ENCODE measurements at regions not wholly inside any gene's neighbourhood (a gene's known extent, or its start where the extent isn't known, plus 50 kb on each side); places are given as distances from the start of the nearest gene placed in this dataset.

- Histone ChIP-seq H4K91ac (ENCODE audit: insufficient read length, low read depth, low read length) (no peak overlapping the region), H3K18ac (ENCODE audit: insufficient read length, low read depth, low read length) (no peak overlapping the region), H3T11ph (ENCODE audit: low read length) (no peak overlapping the region), H2BK20ac (ENCODE audit: low read depth, low read length, poor library complexity, severe bottlenecking) (no peak overlapping the region), H4K20me1 (ENCODE audit: control insufficient read depth, insufficient read depth, insufficient read length) (no peaks in the 10 kb centered on the region), H2BK15ac (ENCODE audit: low read depth, low read length) (no peak overlapping the region), H2BK120ac (ENCODE audit: low read depth, low read length, poor library complexity, severe bottlenecking) (no peak overlapping the region), H2AFZ (ENCODE audit: low read length) (no peak overlapping the region), H3K4me2 (ENCODE audit: insufficient read depth, insufficient read length, low read length) (no peak overlapping the region), H3K4ac (ENCODE audit: low read depth, low read length) (no peak overlapping the region), H3K4me1 (ENCODE audit: insufficient read depth, low read length) (no peaks in the 10 kb centered on the region), H3K79me2 (ENCODE audit: insufficient read depth, low read length) (no peaks in the 10 kb centered on the region), H3K23me2 (ENCODE audit: insufficient read length, low read depth, low read length, poor library complexity, severe bottlenecking) (no peaks in the 10 kb centered on the region), H3K9ac (ENCODE audit: extremely low read depth, insufficient read length, low read length) (no peak overlapping the region), H3K23ac (ENCODE audit: insufficient read length, low read depth, low read length) (no peak overlapping the region), H3K14ac (ENCODE audit: insufficient read depth, low read length) (no peak overlapping the region), H3K9me3 (ENCODE audit: control insufficient read depth, low read depth, low read length) (no peaks in the 10 kb centered on the region), H2BK5ac (ENCODE audit: insufficient read length, low read length) (no peak overlapping the region), H4K5ac (ENCODE audit: insufficient read length, low read depth, low read length) (no peak overlapping the region), H4K8ac (replicated peaks; ENCODE audit: insufficient read length, low read depth, low read length) (no peak overlapping the region), H2AK5ac (ENCODE audit: insufficient read length, low read length) (no peak overlapping the region), H2BK12ac (ENCODE audit: insufficient read length, low read depth, low read length) (no peak overlapping the region), H3K27me3 (ENCODE audit: insufficient read depth, low read length) (no peaks in the 10 kb centered on the region), H3K79me1 (ENCODE audit: insufficient read depth, low read depth, low read length, poor library complexity, severe bottlenecking) (no peaks in the 10 kb centered on the region), H3K27ac (ENCODE audit: insufficient read length, low read depth, low read length) (no peak overlapping the region), H3K56ac (ENCODE audit: insufficient read length, low read depth, low read length) (no peak overlapping the region)
- Mint-ChIP-seq H3K27me3 (ENCODE audit: low read depth) (peaks cover 2% of the 10 kb centered on the region), H3K9me3 (no peaks in the 10 kb centered on the region), H3K4me1 (peaks cover under 1 to 5% of the 10 kb centered on the region in 2 experiments; a peak in 2 of 4 replicates), H3K36me3 (ENCODE audit: insufficient read depth in 1 of 3, low read depth in 3 of 3) (no peaks in the 10 kb centered on the region; a peak in 1 of 7 replicates), H3K27ac (peak overlapping the region in 1 of 3 experiments; percentile 87; a peak in 3 of 7 replicates), H3K4me3 (no peak overlapping the region; a peak in 1 of 5 replicates)
- TF ChIP-seq CTCF (conservative IDR thresholded peaks at IDR 0.05) = no peak
- no CpG with 5 or more reads among the region's 5 CpGs for WGBS (ENCODE audit: extremely low coverage, insufficient read length, low lambda C conversion rate)
- no peak for DNase-seq
These were observed 61.2 kb upstream of the BCL11B start for GRCh38 chr14:99333214-99333613.
